NCI-H69 (cell line): ENCODE measurements at regions not wholly inside any gene's neighbourhood (a gene's known extent, or its start where the extent isn't known, plus 50 kb on each side); places are given as distances from the start of the nearest gene placed in this dataset.

Experiments
- DNase-seq: peaks from one replicate; lab custom pipeline; 2025; lab: John Stamatoyannopoulos, UW

DNA sequence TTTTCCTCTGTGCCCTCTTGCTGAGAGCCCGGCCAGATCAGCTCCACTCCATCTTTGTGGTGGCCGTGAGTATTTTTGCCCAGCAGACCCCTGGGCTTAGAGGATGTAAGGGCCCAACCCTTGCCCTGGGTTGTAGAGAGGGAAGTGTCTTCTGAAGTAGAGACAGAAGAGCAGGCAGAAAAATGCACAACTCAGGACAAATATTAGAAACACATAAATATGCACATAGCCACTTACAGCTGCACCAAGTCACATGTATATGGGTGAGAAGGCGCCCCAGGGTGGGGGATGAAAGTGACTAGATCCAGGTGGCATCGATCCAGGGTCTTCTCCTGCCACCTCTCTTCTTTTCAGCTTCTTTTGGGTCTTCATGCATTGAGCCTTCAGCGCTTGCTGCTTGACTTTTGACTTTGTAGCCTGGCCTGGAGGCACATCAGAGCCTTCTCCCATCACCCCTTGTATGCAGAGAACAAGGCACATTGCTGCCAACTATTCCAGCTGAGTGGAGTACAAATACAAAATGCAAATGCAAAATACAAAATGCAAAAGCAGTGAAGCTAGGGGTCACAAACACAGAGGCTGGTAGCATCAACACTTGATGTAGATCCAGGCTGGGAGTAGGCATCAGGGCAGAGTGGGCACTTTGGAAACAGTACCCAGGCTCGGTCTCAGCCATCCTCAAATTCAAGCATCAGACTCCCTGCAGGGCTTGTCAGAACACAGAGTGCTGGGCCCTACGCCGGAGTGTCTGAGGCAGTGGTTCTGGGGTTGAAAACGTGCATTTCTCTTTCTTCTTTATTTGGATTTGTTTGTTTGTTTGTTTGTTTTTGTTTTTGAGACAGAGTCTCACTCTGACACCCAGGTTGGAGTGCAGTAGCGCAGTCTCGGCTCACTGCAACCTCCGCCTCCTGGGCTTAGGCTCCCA is 133.0 kb downstream of the ASB7 start:
- DNase-seq: no peak

DNA sequence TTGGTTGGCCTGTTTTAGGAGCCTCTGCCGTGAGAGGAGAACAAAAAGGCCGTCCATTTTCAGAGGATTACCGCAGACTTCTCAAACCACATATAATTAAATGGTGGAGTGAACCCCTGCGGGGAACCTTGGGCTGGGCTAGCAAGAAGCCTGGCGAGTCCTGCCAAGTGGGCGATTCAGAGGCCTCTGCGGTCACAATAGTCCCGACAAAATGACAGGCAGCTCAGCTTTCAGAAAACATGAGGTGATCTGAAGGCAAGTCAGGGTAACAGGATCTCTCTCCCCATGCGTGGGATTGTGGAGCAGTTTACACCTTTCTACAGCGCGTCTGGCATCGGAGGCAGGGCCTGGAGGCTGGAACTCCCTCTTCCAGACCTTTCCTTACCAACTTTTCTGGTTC is 134.8 kb downstream of the ASB7 start:
- peak; percentile 15 for DNase-seq

DNA sequence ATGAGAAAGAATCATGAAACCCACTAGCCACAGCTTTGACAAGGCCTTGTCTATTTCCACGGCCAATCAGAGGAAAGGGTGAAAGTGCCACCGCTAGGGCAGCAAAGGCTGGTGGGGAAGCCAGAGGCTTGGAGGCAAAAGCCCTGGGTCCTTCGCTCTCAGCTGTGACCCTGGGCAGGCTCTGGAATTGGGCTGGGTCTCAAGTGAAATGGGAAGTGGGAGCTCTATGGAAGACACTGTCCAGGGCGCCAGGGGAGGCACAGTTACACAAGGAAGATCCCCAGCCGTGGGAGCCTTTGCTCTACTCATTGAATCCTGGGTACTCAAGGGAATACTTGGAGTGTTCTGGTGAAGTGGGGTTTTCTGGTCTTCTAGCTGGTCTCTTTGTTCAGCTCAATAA is 136.2 kb downstream of the ASB7 start:
- DNase-seq: no peak

DNA sequence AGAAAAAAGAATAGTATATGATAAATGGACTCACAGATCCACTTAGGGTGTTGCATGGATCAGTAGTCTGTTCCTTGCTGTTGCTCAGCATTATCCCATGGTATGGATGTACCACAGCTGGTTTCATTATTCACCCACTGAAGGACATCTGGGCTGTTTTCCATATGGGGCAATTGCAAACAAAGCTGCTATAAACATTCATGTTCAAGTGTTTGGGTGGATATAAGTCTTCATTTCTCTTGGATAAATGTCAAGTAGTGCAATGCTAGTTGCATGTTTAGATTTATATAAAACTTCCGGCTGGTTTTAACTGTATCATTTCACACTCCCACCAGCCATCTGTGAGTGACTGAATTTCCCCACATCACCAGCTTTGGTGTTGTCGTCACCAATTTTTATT is 137.7 kb downstream of the ASB7 start:
- DNase-seq: no peak

DNA sequence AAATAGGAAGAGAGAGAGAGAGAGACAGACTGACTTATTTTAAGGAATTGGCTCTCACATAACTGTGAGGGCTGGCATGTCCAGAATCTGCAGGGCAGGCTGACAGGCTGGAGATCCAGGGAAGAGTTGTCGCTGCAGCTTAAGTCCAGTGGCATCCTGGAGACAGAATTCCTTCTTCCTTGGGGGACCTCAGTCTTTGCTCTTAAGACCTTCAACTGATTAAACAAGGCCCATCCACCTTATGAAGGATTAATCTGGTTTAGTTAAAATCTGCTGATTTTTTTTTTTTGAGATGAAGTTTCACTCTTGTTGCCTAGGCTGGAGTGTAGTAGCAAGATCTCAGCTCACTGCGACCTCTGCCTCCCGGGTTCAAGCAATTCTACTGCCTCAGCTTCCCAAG is 128.0 kb upstream of the ALDH1A3 start:
- DNase-seq: no peak

DNA sequence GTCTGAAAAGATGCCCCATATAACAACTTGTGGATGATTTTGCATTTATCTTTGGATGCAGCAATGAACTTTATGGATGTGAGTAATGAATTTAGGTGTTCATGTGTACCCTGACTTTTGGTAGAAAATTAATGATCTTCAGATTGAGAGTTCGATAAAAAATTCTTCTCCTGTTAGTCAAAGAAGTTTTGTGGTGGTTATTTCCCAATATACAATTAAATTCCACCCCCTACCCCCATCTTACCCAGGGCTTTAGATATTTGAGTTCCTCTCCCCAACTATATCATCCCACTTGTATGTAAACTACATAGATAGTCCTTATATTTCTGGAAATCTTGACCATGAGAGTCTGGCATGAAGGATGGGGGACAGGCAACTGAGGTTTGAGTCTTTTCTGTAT is 126.1 kb upstream of the ALDH1A3 start:
- no peak for DNase-seq

DNA sequence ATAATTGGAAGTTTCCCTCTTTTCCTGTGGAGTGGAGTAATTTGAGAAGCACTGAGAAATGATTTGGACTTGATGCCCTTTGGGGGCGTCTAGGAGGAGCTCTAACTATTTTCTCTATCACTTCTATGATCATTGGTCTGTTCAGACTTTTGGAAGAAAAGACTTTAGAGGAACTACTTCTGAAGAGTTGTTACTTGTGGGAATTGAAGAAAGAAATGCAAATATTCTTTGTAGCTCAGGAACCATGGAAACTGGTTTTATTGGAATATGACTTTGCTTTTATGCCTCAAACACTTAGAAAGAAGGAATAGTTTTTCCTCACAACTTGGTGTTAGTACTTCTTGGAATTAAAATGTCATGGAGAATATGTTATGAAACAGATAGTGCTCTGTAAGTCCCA is 122.0 kb upstream of the ALDH1A3 start:
- no peak for DNase-seq

DNA sequence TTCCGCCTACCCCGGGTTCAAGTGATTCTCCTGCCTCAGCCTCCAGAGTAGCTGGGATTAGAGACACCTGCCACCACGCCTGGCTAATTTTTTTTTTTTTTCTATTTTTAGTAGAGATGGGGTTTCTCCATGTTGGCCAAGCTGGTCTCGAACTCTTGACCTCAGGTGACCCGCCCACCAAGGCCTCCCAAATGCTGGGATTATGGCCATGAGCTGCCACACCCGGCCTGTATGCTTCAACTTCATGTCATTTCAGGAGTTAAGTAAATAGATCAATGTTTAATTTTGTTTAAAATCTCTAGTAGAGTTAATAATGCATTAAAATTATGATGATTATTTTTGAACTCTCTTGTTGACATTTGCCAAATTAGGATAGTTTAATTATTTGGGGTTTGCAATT is 121.1 kb upstream of the ALDH1A3 start:
- DNase-seq: no peak

DNA sequence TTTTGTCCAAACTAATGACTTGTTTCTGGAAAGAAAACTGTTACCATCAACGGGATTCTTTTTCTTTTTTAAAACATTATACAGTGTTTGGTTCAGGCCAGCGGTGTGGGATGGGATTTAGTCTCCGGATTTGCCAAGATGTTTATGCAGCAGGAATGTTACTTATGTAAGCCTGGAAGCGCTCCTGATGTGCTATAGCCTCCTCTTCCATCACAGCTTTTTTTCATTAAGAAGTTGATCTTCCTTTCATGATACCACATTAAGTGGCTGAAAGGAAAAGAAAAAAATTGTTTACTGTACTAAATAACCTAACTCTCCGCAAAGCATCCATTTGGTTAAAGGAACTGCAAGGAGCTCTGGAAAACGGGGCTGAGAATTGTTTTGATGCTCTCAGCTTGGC is 120.5 kb upstream of the ALDH1A3 start:
- DNase-seq: no peak

DNA sequence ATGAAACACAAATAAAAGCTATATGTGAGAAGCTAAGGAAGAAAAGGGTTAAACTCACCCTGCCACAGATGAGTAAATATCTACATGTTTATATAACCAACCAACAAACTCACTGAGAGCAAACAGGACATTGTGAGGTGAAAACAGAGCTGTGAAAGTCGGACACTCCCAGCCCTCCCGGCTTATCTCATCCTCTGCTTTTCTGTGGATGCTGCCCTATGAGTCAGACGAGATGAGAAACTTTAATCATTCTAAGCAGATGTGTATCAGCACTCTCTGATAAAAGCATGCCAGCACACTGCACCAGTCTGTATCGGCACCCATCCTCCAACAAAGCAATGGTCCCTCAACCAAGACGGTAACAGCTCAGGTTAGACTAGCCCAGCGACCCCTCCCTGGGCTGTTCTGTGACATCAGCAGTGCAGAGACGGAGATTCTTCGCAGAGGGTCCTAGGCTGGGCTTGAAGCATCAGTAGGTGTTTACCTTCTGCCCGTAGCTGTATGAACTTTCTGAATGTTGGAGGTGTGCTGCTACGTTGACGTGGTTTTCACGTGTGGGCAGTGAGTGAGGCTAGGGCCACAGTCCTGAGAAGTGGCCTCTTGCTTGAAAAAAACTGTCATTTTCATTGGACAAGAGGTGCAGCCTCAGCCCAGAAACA is 119.8 kb upstream of the ALDH1A3 start:
- no peak for DNase-seq

DNA sequence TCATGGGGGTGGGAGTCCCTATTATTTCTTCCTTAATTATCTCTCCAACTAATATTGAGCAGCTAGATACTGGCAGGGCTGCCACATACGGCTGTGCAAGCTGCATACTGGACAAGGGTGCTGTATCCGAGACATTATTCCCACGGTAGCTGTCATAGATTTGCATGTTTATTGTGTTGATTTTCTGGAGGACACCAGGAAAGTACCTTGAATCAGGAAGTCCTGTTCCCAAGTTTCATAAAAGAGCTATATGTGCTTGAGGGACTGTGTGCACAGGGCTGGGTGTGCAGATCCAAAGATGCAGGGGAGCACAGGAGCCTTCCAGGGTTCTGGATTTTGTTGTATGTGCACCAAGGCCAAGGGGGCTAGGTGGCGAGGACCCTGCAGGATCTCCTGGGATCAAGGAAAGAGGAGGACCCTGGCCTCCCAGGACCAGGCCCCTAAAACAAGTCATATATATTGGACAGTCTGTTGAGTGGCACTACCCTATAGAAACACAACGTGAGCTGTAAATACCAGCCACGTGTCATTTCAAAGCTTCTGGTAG is 119.2 kb upstream of the ALDH1A3 start:
- no peak for DNase-seq

DNA sequence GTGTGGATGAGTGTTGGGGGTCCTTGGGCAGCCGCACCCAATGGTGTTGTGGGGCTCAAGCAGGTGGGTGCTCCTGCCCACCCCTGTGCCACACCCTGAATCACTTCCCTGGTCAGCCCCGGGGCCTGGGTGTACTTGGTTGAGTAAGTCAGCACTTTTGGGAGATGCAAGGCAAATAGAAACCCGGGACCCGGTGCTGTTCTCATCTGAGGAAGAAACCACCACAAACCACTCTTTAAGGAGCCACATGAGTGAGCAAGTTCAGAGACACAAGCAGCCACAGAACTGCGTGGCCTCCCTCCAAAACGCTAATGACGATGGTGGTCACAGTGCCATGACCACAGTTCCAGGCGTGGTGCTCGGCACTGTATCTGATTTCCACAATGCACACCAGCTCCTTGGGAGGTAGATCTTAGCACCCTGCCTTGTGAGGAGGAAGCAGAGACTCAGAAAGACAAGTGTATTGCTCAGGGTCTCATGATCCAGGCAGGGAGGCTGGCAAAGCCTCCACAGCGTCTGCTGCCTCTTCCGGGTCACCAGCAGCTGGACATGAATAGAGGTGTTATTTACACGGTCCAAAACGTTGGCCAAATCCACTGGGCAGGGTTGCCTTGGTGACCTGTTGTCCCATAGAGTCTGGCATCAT is 118.2 kb upstream of the ALDH1A3 start:
- no peak for DNase-seq

DNA sequence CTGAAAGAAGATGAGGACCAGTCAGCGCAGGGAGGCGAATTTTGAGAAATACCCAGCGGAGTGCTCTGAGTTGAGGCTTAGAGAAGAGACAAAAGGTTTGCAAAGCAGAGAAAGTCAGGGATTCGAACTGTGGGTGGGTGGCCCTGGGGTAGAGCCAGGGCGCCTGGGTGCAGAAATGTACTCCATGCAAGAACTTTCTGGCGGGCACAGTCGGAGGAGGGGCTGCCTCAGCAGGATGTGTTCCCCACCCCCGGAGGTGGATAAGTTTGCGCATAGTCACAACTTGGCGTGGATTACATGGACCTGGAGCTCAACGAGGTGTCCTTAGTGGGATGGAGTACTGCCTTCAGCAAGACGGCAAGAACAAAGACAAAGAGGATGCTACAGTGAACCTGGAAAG is 117.3 kb upstream of the ALDH1A3 start:
- no peak for DNase-seq

DNA sequence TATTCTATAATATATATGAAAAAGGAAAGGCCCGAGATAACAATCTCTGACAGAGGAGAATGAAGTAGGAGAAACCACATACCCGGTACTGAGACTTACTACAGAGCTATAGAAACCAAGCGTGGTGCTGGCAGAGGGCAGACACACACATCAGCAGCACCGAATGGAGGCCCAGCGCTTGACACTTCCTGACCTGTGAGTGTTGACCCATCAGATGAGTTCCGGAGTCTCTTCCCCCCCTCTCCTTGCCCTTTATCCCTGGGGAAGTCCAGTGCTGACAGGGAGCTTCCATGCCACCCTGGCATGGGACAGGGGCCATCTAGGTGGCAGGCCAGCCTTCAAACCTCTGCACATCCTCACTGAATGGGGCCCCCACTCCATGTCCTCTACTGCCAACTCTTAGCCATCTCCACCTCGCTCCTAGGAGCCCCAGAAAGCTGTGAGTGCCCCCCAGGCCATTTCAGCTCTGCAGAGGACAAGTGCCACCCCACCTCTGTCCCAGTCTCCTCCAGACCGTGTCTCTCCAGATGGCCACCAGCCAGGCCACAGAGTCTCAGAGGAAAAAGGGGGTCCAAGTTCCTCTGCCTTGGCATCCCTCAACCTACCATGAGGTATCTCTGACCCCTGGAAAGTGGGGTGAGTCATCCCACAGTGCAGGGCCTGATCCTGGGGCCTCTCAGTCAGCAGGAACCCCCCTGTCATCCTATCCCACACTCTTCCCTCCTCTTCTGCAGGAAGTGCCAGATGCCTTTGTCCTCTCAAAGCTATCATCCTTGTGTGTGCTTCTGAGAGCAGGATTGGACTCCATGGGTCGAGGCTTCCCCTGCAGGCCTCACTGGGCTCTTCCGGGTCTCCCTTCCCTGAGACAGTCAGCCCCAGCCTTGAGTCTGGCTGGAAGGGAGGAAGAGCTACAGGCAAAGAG is 116.5 kb upstream of the ALDH1A3 start:
- no peak for DNase-seq

DNA sequence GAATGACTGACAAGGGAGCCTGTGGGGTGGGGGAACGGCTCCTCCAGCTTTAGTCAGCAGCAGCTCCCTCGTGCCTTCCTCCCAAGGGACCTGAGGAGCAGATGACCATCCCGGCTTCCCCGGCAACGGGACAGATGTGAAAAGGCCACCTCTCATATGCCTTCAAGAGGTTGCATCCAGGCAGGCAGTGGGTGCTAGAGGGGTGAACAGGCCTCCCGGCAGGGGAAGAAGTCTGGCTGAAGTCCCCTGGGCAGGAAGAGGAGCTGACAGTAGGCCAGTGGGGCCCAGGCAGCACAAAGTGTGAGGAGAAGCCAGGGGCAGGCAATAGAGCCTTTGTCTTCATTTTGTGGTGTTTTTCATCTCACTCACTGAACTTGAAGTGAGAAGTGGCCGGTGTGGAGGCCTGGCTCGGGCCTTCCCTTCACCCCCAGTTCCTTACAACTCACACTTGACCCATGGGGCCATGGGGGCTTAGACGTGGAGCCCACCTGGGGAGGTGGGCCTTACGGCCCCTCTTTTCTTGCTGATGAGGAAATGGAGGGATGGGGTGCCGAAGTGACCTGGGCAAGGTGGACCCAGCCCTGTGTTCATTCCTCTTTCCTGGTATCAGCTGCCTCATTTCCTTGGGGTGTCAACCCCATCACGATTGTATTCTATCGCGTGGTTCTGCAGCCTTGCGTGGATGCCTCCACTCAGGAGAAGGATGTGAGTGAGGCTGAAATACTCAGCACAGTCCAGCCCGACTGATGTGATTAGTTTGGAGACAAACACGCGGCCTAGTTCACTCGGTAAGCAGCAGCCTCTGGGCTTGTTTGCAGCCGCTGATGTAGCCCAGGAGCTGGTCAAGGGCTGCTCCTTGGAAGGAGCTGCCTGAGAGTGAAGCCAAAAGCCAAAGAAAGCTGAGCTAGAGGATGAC is 115.5 kb upstream of the ALDH1A3 start:
- DNase-seq: no peak

DNA sequence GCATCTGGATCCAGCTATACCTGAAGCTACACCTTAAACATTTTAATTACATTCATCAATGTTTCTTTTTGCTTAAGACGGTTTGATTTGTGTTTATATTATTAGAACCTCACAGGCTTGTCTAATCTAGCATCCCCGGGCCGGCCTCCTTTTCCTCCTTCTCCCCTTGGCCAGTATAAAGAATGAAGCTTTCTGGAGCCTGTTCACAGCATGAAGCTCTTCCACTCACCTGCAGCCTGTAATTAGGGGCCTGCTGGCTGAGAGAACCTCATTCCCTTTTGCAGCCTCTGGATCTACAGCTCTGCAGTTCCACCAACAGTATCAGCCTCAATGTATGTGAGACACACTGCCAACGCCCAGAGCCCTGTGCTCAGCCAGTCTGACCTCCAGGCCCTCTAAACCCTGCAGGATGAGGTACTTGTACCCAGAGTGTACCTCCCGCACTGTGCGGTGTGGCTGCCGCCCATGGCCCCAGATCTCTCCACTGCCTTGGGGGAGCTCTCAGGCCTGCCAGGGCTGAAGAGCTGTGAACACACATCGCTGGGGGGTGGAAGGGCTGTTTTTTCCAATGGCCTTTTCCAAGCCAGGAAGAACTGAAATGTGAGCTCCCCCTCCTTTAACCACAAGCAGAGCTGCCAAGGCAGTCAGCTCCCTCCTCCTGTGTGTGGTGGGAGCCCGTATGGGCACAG is 114.7 kb upstream of the ALDH1A3 start:
- peak; percentile 80 for DNase-seq

DNA sequence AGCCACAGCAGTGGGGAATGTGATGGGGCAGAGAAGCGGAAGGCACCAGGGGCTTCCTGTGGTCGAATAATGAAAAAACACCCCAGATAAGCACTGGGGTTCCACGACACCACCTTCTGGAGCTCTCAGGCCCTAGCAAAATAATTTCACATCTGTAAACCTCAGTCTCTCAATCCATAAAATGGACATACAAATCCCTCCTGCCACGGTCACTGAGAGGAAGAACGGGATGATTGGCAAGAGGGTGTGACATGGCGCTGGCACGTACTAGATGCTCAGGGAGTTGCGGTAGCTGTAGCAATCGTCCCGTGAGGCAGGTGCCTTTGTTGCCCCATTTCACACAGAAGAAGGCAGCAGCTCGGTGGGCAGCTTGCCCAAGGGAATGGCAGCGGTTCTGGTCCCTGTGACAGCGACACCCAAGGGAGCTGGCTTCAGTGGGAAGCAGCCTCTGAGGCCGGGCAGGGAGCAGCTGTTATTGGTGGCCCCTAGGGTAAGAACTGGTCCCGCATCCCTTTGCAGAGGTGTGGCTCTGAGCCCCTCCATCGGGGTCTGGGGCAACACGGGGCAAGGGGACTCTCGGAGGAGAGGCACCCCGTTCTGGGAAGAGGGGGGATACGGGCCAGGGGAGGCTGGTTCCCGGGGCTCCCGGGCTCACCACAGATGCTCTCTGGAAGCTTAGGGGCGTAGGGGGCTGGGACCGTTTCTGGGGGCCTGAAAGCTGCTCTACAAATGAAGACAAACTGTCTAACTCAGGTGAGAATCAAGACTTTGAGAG is 114.0 kb upstream of the ALDH1A3 start:
- no peak for DNase-seq

DNA sequence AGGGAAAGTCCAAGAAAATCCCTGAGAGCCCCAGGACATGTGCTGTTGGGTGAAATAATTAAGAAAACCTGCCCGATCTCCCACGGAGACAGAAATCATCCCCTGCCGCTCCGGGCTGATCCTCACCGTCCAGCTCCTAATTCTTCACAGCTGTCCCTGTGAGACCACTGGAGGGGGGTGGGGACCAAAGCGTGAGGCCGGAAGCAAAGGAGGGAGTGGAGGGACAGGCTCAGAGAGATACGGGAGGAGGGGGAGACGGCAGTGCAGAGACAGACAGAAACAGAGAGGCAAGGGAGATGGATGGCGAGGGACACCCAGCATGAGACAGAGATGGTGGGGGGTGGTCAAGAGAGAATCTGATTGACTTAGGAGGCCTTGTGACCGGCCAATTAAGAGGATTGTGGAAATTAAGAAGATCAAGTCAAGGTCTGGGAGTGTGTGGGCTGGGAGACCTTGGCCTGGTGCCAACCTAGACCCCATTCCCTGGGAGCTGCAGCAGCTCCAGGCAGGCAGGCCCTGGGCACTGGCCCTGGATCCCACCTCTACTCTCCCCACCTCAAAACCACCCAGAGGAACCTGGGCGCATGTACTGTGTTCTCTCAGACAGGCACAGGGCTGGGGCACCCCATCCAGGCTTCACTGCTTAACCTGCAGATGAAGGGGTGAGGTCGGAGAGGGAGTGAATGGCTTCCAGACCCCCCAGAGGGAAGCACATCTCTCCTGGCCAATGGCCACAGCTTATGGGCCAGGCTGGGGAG is 113.2 kb upstream of the ALDH1A3 start:
- DNase-seq: peak; percentile 39
